K562 (cell line): ENCODE measurements at regions not wholly inside any gene's neighbourhood (a gene's known extent, or its start where the extent isn't known, plus 50 kb on each side); places are given as distances from the start of the nearest gene placed in this dataset.

Source experiments
- ATAC-seq: fragments of 200-7000 bp; cut with Tn5 transposase; 3 replicates; pipeline ENCODE4 v1.9.1; 2020; ENCODE audit warnings: moderate library complexity
- BruUV-seq: library from RNA; stranded (reverse); fragments of 400-500 nt; replicated peaks from 2 replicates; lab custom pipeline; 2021; lab: Mats Ljungman, UMichigan
- CTCF ChIA-PET: fragments of 300-600 bp; formaldehyde crosslinking; extraction: SDS; loops from one replicate; lab custom pipeline; 2021; ENCODE audit warnings: low intra/inter-chr PET ratio; lab: Yijun Ruan, JAX
- POLR2A ChIA-PET: fragments of 300-600, 350-650 bp; sonication (Branson Sonifier 250); formaldehyde crosslinking; extraction: SDS; loops from one replicate; lab custom pipeline; 2021; ENCODE audit warnings: antibody characterized with exemption, inconsistent platforms; lab: Yijun Ruan, JAX
- DNase-seq, 4 experiments: peaks; one replicate each; pipeline versions ENCODE4 v3.0.0 to v3.0.0-alpha.2; 2011 to 2018; ENCODE audit warnings: low spot score in 3 of 4, mixed read lengths in 3 of 4; ENCODE audit errors: extremely low read depth in 1 of 4
- FAIRE-seq: peaks from 2 replicates; lab custom pipeline; 2011; peaks lifted over from hg19 to GRCh38; lab: Jason Lieb, UNC
- H2AFZ ChIP-seq: 2 replicates; pipeline ENCODE4 v1.6.0; 2011; ENCODE audit warnings: low read depth, low read length, control low read depth, inconsistent platforms
- H3K27ac ChIP-seq: fragments of 200-600 bp; 3 replicates; pipeline ENCODE4 v1.8.0; 2011; ENCODE audit warnings: low read depth, mild to moderate bottlenecking, control low read depth, inconsistent platforms, low read length, moderate library complexity, mixed read lengths; ENCODE audit errors: extremely low read depth
- H3K27me3 ChIP-seq, 2 experiments: fragments of 300-600 bp in 1 of 2; 2 replicates in 1 of 2; 3 replicates in 1 of 2; pipeline versions ENCODE4 v1.6.0 to v1.8.0; 2011; ENCODE audit warnings: inconsistent platforms in 2 of 2, low read length in 2 of 2, mild to moderate bottlenecking in 1 of 2, mixed read lengths in 1 of 2, moderate library complexity in 1 of 2; ENCODE audit not compliant: control insufficient read depth in 2 of 2, insufficient read depth in 2 of 2
- H3K36me3 ChIP-seq: fragments of 300-600 bp; 3 replicates; pipeline ENCODE4 v1.8.0; 2011; ENCODE audit warnings: mild to moderate bottlenecking, low read length, inconsistent platforms; ENCODE audit not compliant: control insufficient read depth, insufficient read depth
- H3K4me1 ChIP-seq, 2 experiments: fragments of 200-600 bp in 1 of 2; replicated peaks in 1 of 2; 2 replicates in 1 of 2; 3 replicates in 1 of 2; pipeline versions ENCODE4 v1.5.1 to v1.8.0; 2011; ENCODE audit warnings: inconsistent platforms in 2 of 2, low read length in 2 of 2, mild to moderate bottlenecking in 1 of 2, mixed read lengths in 1 of 2, moderate library complexity in 1 of 2; ENCODE audit not compliant: control insufficient read depth in 2 of 2, insufficient read depth in 2 of 2
- H3K4me2 ChIP-seq: 2 replicates; pipeline ENCODE4 v1.6.1; 2011; ENCODE audit warnings: low read length, control low read depth, inconsistent platforms, mixed read lengths; ENCODE audit not compliant: insufficient read depth
- H3K4me3 ChIP-seq: fragments of 200-600 bp; sonication (generic), shearing (Covaris generic); 2 replicates; pipeline ENCODE4 v1.5.1; 2016; ENCODE audit warnings: control low read depth, inconsistent platforms
- H3K79me2 ChIP-seq: fragments of 200-600 bp; 3 replicates; pipeline ENCODE4 v1.8.0; 2011; ENCODE audit warnings: low read length, inconsistent platforms; ENCODE audit not compliant: control insufficient read depth, insufficient read depth
- H3K9ac ChIP-seq, 2 experiments: 2 replicates each; pipeline versions ENCODE4 v1.6.0 to v1.6.1; 2011; ENCODE audit warnings: low read depth in 2 of 2, low read length in 2 of 2, control low read depth in 1 of 2, inconsistent platforms in 1 of 2, mild to moderate bottlenecking in 1 of 2, mixed read lengths in 1 of 2; ENCODE audit not compliant: insufficient read depth in 1 of 2
- H3K9me1 ChIP-seq: one replicate; pipeline ENCODE4 v1.6.0; 2011; ENCODE audit warnings: inconsistent platforms, mild to moderate bottlenecking, low read length, moderate library complexity; ENCODE audit not compliant: control insufficient read depth, insufficient read depth
- H3K9me3 ChIP-seq: replicated peaks from 2 replicates; pipeline ENCODE4 v1.5.1; 2011; ENCODE audit warnings: low read depth, low read length, inconsistent platforms; ENCODE audit not compliant: control insufficient read depth, insufficient read depth
- H4K20me1 ChIP-seq: replicated peaks from 2 replicates; pipeline ENCODE4 v1.6.1; 2011; ENCODE audit warnings: low read length, inconsistent platforms, mixed read lengths; ENCODE audit not compliant: control insufficient read depth, insufficient read depth
- C11orf30 ChIP-seq: fragments of 450-650 bp; IDR thresholded peaks from 2 replicates; pipeline ENCODE4 v1.6.1; 2016; ENCODE audit warnings: low read depth, mild to moderate bottlenecking
- KHSRP ChIP-seq: fragments of 450-650 bp; IDR thresholded peaks from 2 replicates; pipeline ENCODE4 v1.6.1; 2017
- L3MBTL2 ChIP-seq: fragments of 450-650 bp; IDR thresholded peaks from 2 replicates; pipeline ENCODE4 v1.6.1; 2016; ENCODE audit warnings: mild to moderate bottlenecking, moderate library complexity
- MAFF ChIP-seq: IDR thresholded peaks from 2 replicates; pipeline ENCODE4 v1.6.1; 2012; ENCODE audit warnings: low read length, improper control_type of control experiment
- MAFG ChIP-seq: fragments of 450-650 bp; conservative IDR thresholded peaks from 2 replicates; pipeline ENCODE4 v1.6.1; 2016; ENCODE audit warnings: missing genetic modification characterization, missing compliant biosample characterization
- MAFK ChIP-seq: IDR thresholded peaks from 2 replicates; pipeline ENCODE4 v1.6.1; 2011; ENCODE audit warnings: low read length, improper control_type of control experiment
- PURB ChIP-seq: sonication (generic); formaldehyde crosslinking; IDR thresholded peaks from 2 replicates; pipeline ENCODE4 v1.9.0; 2021; ENCODE audit warnings: low read depth, mild to moderate bottlenecking, missing genetic modification reagents
- SP1 ChIP-seq: sonication (generic); formaldehyde crosslinking; IDR thresholded peaks from 2 replicates; pipeline ENCODE4 v1.8.1; 2022; ENCODE audit warnings: mild to moderate bottlenecking, missing genetic modification reagents
- ZBED1 ChIP-seq: IDR thresholded peaks from 2 replicates; pipeline ENCODE4 v1.6.1; 2014
- ZNF274 ChIP-seq: IDR thresholded peaks from 2 replicates; pipeline ENCODE4 v1.6.1; 2011; ENCODE audit warnings: low read depth, mild to moderate bottlenecking, low read length, moderate library complexity, borderline replicate concordance
- ZNF316 ChIP-seq: fragments of 450-650 bp; IDR thresholded peaks from 2 replicates; pipeline ENCODE4 v1.6.1; 2016
- WGBS: fragments of 100-300 bp; shearing (Covaris generic); methylation state at CpG from one replicate; pipeline ENCODE4 v1.1.6; 2016; ENCODE audit warnings: low coverage, mixed read lengths; ENCODE audit not compliant: insufficient coverage; ENCODE audit errors: missing lambda C conversion rate; 5-methylcytosine and 5-hydroxymethylcytosine counted together
- in situ Hi-C: fragments of 300-500 bp; cut with MboI; formaldehyde crosslinking; loops from 4 replicates; pipeline ENCODE4 v1.15.0; 2018; ENCODE audit warnings: inconsistent platforms, mixed read lengths
- intact Hi-C: fragments of 100-400 bp; cut with micrococcal nuclease; formaldehyde crosslinking; loops from 2 replicates; pipeline ENCODE4 v1.14.2; 2022
- TF ChIP-seq, protein P1 (sequence below): fragments of 150-350 bp; IDR thresholded peaks from 2 replicates; pipeline ENCODE4 v1.6.1; 2014; ENCODE audit warnings: low read depth, mild to moderate bottlenecking, low read length, borderline replicate concordance

DNA sequence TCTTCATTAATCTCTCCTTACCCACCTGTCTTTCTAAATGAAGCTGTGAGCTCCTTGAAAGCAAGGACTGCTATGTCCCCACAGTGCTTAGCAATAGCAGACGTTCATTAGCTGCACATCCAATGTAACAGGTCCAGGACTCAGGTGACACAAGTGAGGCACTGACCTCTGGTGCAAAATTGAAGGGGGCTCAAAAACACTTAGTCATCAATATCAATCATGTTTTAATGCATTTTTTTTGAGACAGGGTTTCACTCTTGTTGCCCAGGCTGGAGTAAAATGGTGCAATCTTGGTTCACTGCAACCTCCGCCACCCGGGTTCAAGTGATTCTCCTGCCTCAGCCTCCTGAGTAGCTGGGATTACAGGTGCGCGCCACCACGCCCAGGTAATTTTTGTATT is 56.1 kb upstream of the ADGRG2 start:
- FAIRE-seq: no peak

DNA sequence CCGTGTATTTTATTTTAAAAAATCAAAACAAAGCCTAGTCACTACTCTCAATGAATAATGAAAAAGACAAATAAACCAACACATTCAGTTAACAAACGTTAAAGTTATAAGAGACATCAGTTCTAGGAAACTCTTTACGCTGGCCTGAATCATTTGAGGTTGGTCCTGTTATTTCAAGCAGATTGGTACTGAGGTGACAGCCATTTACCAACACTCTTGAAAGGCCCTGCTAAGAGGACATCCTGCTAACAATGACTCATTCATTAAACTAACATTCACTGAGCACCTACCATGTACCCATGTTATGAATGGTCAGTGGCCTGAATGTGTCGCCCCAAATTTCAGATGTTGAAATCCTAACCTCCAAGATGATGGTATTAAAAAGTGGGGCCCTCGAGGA is 57.1 kb upstream of the ADGRG2 start:
- WGBS: 0% methylated on average over 5 of the region's 5 CpGs
- no peaks in the 10 kb centered on the region for H3K79me2 ChIP-seq
- no peak overlapping the region for H3K27ac ChIP-seq
- ChIA-PET CTCF (no interaction called here), POLR2A (no interaction called here)
- no peaks in the 10 kb centered on the region for H3K9me3 ChIP-seq
- FAIRE-seq (no peak), DNase-seq (no peak), ATAC-seq (no peak)
- no TSS peak for BruUV-seq
- in situ Hi-C loops: no loop called here
- H3K4me1 ChIP-seq: no peaks in the 10 kb centered on the region
- H3K9me1 ChIP-seq: no peaks in the 10 kb centered on the region
- no peak overlapping the region for H3K9ac ChIP-seq
- no peaks in the 10 kb centered on the region; a peak in 1 of 5 replicates for H3K27me3 ChIP-seq
- intact Hi-C loops: no loop called here
- no peak overlapping the region for H3K4me2 ChIP-seq
- no peaks in the 10 kb centered on the region for H4K20me1 ChIP-seq
- TF ChIP-seq KHSRP (no peak), L3MBTL2 (no peak), ZBED1 (no peak), PURB (no peak)
- TF ChIP-seq, protein P1, sequence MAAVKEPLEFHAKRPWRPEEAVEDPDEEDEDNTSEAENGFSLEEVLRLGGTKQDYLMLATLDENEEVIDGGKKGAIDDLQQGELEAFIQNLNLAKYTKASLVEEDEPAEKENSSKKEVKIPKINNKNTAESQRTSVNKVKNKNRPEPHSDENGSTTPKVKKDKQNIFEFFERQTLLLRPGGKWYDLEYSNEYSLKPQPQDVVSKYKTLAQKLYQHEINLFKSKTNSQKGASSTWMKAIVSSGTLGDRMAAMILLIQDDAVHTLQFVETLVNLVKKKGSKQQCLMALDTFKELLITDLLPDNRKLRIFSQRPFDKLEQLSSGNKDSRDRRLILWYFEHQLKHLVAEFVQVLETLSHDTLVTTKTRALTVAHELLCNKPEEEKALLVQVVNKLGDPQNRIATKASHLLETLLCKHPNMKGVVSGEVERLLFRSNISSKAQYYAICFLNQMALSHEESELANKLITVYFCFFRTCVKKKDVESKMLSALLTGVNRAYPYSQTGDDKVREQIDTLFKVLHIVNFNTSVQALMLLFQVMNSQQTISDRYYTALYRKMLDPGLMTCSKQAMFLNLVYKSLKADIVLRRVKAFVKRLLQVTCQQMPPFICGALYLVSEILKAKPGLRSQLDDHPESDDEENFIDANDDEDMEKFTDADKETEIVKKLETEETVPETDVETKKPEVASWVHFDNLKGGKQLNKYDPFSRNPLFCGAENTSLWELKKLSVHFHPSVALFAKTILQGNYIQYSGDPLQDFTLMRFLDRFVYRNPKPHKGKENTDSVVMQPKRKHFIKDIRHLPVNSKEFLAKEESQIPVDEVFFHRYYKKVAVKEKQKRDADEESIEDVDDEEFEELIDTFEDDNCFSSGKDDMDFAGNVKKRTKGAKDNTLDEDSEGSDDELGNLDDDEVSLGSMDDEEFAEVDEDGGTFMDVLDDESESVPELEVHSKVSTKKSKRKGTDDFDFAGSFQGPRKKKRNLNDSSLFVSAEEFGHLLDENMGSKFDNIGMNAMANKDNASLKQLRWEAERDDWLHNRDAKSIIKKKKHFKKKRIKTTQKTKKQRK: no peak
- no peaks in the 10 kb centered on the region for H3K36me3 ChIP-seq
- no peak overlapping the region for H3K4me3 ChIP-seq
- H2AFZ ChIP-seq: no peak overlapping the region

More for the DNA sequence above, 56.1 kb upstream of the ADGRG2 start:
- CTCF ChIA-PET: no interaction called here
- H3K9ac ChIP-seq: no peak overlapping the region
- TF ChIP-seq ZNF316 (peak; percentile 45), MAFF (peak; percentile 32), C11orf30 (0 out of 2 replicates have a peak, but pooled peaks have one; percentile 25), MAFK (peak; percentile 12; the same call in 1 of the 2 replicates), ZNF274 (no peak), MAFG (peak; percentile 36; the same call in 1 of the 2 replicates), SP1 (no peak)
- TF ChIP-seq, all 486 proteins: peak for 5
- H3K9me3 ChIP-seq: no peaks in the 10 kb centered on the region
- no peak overlapping the region for H3K4me2 ChIP-seq
- no peak overlapping the region for H3K4me3 ChIP-seq
- H3K9me1 ChIP-seq: no peaks in the 10 kb centered on the region
- intact Hi-C loops (no loop called here), in situ Hi-C loops (no loop called here)
- no peaks in the 10 kb centered on the region for H3K79me2 ChIP-seq
- H3K27me3 ChIP-seq: no peaks in the 10 kb centered on the region; a peak in 1 of 5 replicates
- 0% methylated on average over 1 of the region's 6 CpGs for WGBS
- H3K27ac ChIP-seq: no peak overlapping the region
- no peak for DNase-seq
- no peaks in the 10 kb centered on the region for H3K4me1 ChIP-seq
- H3K36me3 ChIP-seq: no peaks in the 10 kb centered on the region
- BruUV-seq: no TSS peak
- POLR2A ChIA-PET: no interaction called here
- H4K20me1 ChIP-seq: no peaks in the 10 kb centered on the region
- no peak overlapping the region for H2AFZ ChIP-seq
- no peak for ATAC-seq
